Trophoblast cell (in vitro differentiated cells and primary cell): ENCODE measurements at regions not wholly inside any gene's neighbourhood (a gene's known extent, or its start where the extent isn't known, plus 50 kb on each side); places are given as distances from the start of the nearest gene placed in this dataset.

Source experiments
- DNase-seq, 2 donors: peaks; one replicate each; pipeline ENCODE4 v3.0.0-alpha.2; 2016
- H2AFZ ChIP-seq: 2 replicates; pipeline ENCODE4 v1.6.1; 2013; ENCODE audit warnings: low read length, moderate library complexity, mild to moderate bottlenecking; ENCODE audit not compliant: insufficient read depth, poor library complexity
- H2AK5ac ChIP-seq: 2 replicates; pipeline ENCODE4 v1.6.1; 2013; ENCODE audit warnings: mild to moderate bottlenecking, low read length
- H2BK120ac ChIP-seq: 2 replicates; pipeline ENCODE4 v1.6.1; 2013; ENCODE audit warnings: low read length, mild to moderate bottlenecking, moderate library complexity; ENCODE audit not compliant: insufficient read depth, poor library complexity
- H2BK12ac ChIP-seq: 2 replicates; pipeline ENCODE4 v1.6.1; 2013; ENCODE audit warnings: mild to moderate bottlenecking, low read length, moderate library complexity
- H2BK5ac ChIP-seq: 2 replicates; pipeline ENCODE4 v1.6.1; 2013; ENCODE audit warnings: low read length, low read depth, moderate library complexity, mild to moderate bottlenecking; ENCODE audit not compliant: poor library complexity
- H3K14ac ChIP-seq: 2 replicates; pipeline ENCODE4 v1.6.1; 2013; ENCODE audit warnings: mild to moderate bottlenecking, low read length
- H3K18ac ChIP-seq: 2 replicates; pipeline ENCODE4 v1.6.1; 2013; ENCODE audit warnings: mild to moderate bottlenecking, low read length
- H3K23ac ChIP-seq: 2 replicates; pipeline ENCODE4 v1.6.1; 2013; ENCODE audit warnings: low read length
- H3K27ac ChIP-seq: 2 replicates; pipeline ENCODE4 v1.5.1; 2013; ENCODE audit warnings: low read depth, mild to moderate bottlenecking, inconsistent platforms, low read length, moderate library complexity
- H3K27me3 ChIP-seq: 2 replicates; pipeline ENCODE4 v1.6.1; 2013; ENCODE audit warnings: inconsistent platforms, mild to moderate bottlenecking, low read length, moderate library complexity; ENCODE audit not compliant: insufficient read depth
- H3K36me3 ChIP-seq, 2 experiments: 1 replicate in 1 of 2; 2 replicates in 1 of 2; pipeline ENCODE4 v1.6.1; 2013; ENCODE audit warnings: low read length in 2 of 2, mild to moderate bottlenecking in 2 of 2, moderate library complexity in 1 of 2; ENCODE audit not compliant: insufficient read depth in 2 of 2, control insufficient read depth in 1 of 2
- H3K4ac ChIP-seq: 2 replicates; pipeline ENCODE4 v1.6.1; 2013; ENCODE audit warnings: low read depth, mild to moderate bottlenecking, low read length, moderate library complexity
- H3K4me1 ChIP-seq, 2 experiments: 1 replicate in 1 of 2; 2 replicates in 1 of 2; pipeline ENCODE4 v1.6.1; 2013; ENCODE audit warnings: low read length in 2 of 2, mild to moderate bottlenecking in 2 of 2, moderate library complexity in 1 of 2; ENCODE audit not compliant: insufficient read depth in 2 of 2, control insufficient read depth in 1 of 2
- H3K4me2 ChIP-seq: 2 replicates; pipeline ENCODE4 v1.6.1; 2013; ENCODE audit warnings: inconsistent platforms, mild to moderate bottlenecking, low read length, moderate library complexity
- H3K4me3 ChIP-seq: 2 replicates; pipeline ENCODE4 v1.5.1; 2013; ENCODE audit warnings: mild to moderate bottlenecking, low read depth, low read length, inconsistent platforms
- H3K79me1 ChIP-seq: one replicate; pipeline ENCODE4 v1.6.1; 2013; ENCODE audit warnings: low read length
- H3K79me2 ChIP-seq: 2 replicates; pipeline ENCODE4 v1.6.1; 2013; ENCODE audit warnings: low read length, mild to moderate bottlenecking; ENCODE audit not compliant: control insufficient read depth, insufficient read depth, poor library complexity
- H3K9ac ChIP-seq: 2 replicates; pipeline ENCODE4 v1.6.1; 2013; ENCODE audit warnings: mild to moderate bottlenecking, low read length
- H3K9me3 ChIP-seq: 2 replicates; pipeline ENCODE4 v1.6.1; 2013; ENCODE audit warnings: low read depth, mild to moderate bottlenecking, control low read depth, inconsistent platforms, low read length; ENCODE audit not compliant: insufficient read depth
- H4K12ac ChIP-seq: 2 replicates; pipeline ENCODE4 v1.6.1; 2013; ENCODE audit warnings: low read depth, mild to moderate bottlenecking, low read length, moderate library complexity
- H4K8ac ChIP-seq: 2 replicates; pipeline ENCODE4 v1.6.1; 2013; ENCODE audit warnings: low read depth, mild to moderate bottlenecking, low read length, moderate library complexity
- H4K91ac ChIP-seq: one replicate; pipeline ENCODE4 v1.6.1; 2013; ENCODE audit warnings: low read depth, mild to moderate bottlenecking, low read length, moderate library complexity
- WGBS: extraction: QIAGEN DNeasy Blood & Tissue Kit; methylation state at CpG from one replicate; pipeline ENCODE4 v1.1.7; 2013; ENCODE audit warnings: missing lambda C conversion rate; ENCODE audit not compliant: insufficient read length, insufficient coverage; ENCODE audit errors: extremely low coverage; 5-methylcytosine and 5-hydroxymethylcytosine counted together

DNA sequence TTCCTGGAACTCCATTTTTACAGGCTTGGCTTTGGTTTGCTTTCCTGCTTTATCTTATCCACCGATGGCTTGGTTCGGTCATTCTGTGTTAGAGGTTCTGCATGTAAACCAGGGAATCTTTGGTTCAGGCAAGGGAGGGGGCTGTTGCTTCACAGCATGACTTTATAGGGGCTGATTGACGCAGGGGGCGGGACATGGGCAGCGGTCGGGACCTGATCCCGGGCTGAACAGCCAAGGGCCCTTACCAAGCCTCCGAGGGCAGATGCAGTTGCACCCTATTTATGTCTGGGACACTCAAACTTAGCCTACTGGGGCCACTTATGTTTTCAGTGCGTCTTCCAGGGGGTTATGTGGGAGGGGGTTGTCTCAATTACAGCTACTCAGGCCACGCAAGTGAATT, 312.4 kb downstream of the ZNF536 start:
- Histone ChIP-seq H3K9me3 (no peaks in the 10 kb centered on the region), H4K91ac (no peak overlapping the region), H3K9ac (no peak overlapping the region), H3K27me3 (no peaks in the 10 kb centered on the region), H3K4me1 (no peaks in the 10 kb centered on the region), H4K12ac (no peak overlapping the region), H3K4ac (no peak overlapping the region), H2AK5ac (no peak overlapping the region), H2AFZ (no peak overlapping the region), H3K23ac (no peak overlapping the region), H3K27ac (no peak overlapping the region), H3K79me2 (no peaks in the 10 kb centered on the region), H2BK5ac (no peak overlapping the region), H3K79me1 (no peaks in the 10 kb centered on the region), H3K4me3 (no peak overlapping the region), H2BK12ac (no peak overlapping the region), H3K4me2 (no peak overlapping the region), H4K8ac (no peak overlapping the region), H3K36me3 (no peaks in the 10 kb centered on the region), H3K14ac (no peak overlapping the region), H2BK120ac (no peak overlapping the region), H3K18ac (no peak overlapping the region)
- no CpG with 5 or more reads among the region's 10 CpGs for WGBS
- DNase-seq = no peak

DNA sequence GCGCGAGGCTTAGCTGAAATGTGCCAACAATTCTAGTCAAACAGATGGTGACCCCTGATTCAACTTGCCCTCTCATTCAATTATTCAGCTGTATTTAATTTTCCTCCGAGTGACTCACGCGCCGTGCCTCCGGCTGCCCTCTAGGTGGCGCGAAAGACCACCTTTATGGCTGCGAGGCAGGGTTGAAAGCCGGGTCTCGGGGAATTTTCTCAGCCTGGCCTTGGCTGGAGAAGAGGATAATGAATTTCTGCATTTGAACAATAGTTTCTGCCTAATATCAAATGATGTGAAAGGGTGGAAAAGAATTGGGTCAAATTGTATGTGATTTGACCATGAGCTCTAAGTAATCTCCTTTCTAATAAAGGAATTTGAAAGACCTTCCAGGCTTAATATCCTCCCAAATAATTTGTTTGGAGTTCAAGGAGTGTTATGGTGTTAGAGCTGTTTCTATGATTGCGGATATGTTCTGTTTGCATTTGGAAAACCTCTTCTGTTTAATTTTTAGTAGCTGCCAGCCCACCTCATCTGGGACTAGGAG, 310.9 kb downstream of the ZNF536 start:
- peak; percentile 29 to 67 for DNase-seq
- H3K27me3 ChIP-seq = no peaks in the 10 kb centered on the region
- H3K4me3 ChIP-seq = no peak overlapping the region
- H3K14ac ChIP-seq = no peak overlapping the region
- H3K9me3 ChIP-seq = no peaks in the 10 kb centered on the region
- no peak overlapping the region for H2AFZ ChIP-seq
- no CpG with 5 or more reads among the region's 13 CpGs for WGBS
- H3K4ac ChIP-seq = no peak overlapping the region
- H2BK120ac ChIP-seq = no peak overlapping the region
- H3K79me2 ChIP-seq = no peaks in the 10 kb centered on the region
- no peak overlapping the region for H3K23ac ChIP-seq
- H3K18ac ChIP-seq = no peak overlapping the region
- no peak overlapping the region for H4K12ac ChIP-seq
- no peak overlapping the region for H2AK5ac ChIP-seq
- H3K4me2 ChIP-seq = no peak overlapping the region
- H4K91ac ChIP-seq = no peak overlapping the region
- no peak overlapping the region for H4K8ac ChIP-seq
- no peaks in the 10 kb centered on the region for H3K79me1 ChIP-seq
- H3K36me3 ChIP-seq = no peaks in the 10 kb centered on the region
- H2BK5ac ChIP-seq = no peak overlapping the region
- no peaks in the 10 kb centered on the region for H3K4me1 ChIP-seq
- no peak overlapping the region for H3K9ac ChIP-seq
- H2BK12ac ChIP-seq = no peak overlapping the region
- H3K27ac ChIP-seq = no peak overlapping the region

DNA sequence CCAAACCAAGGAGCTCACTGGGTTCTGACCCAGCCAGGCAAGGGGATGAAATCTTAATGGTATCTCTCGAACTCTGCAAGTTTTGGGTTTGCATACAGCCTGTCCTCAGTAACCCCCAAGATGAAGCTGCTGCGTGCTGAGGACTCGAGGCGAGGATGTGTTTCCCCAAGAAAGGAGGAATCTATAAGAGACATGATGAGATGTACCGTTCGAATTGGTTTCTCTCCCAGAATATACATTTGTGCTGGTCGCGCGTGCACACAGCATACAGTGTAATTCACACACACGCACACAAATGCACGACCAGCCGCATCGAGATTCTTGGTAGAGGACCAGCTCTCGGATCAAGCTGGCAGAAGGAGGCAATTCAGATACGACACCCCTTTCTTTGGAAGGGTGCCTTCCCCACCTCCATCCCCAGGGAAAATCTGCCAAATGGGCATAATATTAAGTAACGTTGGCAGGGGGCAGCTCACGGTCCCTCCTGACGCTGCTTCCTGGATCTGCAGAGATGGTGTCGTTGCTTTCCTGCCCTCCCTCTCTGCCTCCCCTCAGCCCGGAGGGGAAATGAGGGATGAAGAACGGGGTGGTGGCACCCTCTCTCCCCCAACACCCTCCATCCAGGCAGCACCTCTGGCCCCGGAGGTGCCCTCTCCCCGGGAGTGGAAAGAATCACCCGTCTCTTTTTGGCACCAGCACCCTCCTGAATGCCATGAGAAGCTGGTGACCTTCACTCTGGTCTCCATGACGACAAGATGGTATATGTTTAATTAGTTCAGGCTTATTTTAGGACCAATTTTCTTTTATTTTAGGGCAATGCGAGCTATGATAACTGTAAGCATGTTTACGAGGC, 310.2 kb downstream of the ZNF536 start:
- no peak overlapping the region for H2BK12ac ChIP-seq
- no peaks in the 10 kb centered on the region for H3K27me3 ChIP-seq
- H3K4me1 ChIP-seq = no peaks in the 10 kb centered on the region
- H2BK5ac ChIP-seq = no peak overlapping the region
- no peak overlapping the region for H2AK5ac ChIP-seq
- no peaks in the 10 kb centered on the region for H3K79me1 ChIP-seq
- H3K14ac ChIP-seq = no peak overlapping the region
- no peak overlapping the region for H3K4ac ChIP-seq
- no peak overlapping the region for H4K8ac ChIP-seq
- no peaks in the 10 kb centered on the region for H3K36me3 ChIP-seq
- no peak overlapping the region for H3K27ac ChIP-seq
- no peaks in the 10 kb centered on the region for H3K79me2 ChIP-seq
- H4K12ac ChIP-seq = no peak overlapping the region
- H3K4me2 ChIP-seq = no peak overlapping the region
- no peak overlapping the region for H4K91ac ChIP-seq
- H3K4me3 ChIP-seq = no peak overlapping the region
- H3K9me3 ChIP-seq = no peaks in the 10 kb centered on the region
- H2AFZ ChIP-seq = no peak overlapping the region
- no peak overlapping the region for H3K23ac ChIP-seq
- DNase-seq = no peak
- no peak overlapping the region for H2BK120ac ChIP-seq
- no peak overlapping the region for H3K9ac ChIP-seq
- WGBS = no CpG with 5 or more reads among the region's 27 CpGs
- H3K18ac ChIP-seq = no peak overlapping the region

DNA sequence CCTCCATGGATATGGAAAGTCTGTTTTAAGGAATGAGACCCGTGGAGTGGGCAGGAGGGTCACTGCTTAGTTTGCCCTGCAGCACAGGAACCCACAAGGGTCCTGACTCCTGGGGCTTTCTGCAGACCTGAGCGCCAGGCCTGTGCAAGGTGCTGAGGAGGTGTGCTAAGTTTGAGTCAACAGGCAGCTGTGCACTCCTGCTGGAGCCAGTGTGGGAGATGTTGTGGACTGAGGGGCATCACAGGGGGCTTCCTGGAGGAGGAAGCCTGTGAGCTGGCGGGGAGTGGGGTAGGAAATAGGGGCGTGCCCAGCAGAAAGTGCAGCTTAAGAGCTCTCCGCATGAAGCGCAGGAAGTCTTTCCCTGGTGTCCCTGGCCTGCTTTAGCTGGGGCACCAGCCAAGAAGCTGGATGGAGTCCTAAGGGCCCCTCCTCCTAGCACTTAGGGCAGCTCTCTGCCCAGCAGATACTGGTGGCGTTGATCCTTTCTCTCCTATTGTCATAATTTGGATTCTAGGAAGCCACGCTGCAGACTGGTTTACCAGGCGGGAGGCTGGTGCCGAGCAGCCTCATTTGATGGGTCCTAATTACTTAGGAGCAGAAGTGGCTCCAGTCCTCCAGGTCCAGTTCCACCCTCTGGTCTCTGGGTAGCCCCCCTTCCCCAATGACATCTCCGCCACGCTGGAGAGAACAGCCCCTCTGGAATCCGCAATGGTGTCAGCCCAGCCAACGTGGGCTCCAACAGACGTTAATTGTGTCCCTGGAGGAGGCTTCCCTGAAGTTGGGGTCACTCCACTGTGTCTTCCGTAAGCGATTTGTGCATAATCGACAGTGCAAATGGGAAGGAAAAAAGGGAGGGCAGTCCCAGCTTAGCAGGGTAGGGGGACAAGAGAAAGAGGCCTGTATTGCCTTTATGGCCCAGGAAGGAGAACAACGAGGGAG, 309.2 kb downstream of the ZNF536 start:
- no peak overlapping the region for H2BK12ac ChIP-seq
- H3K27me3 ChIP-seq = no peaks in the 10 kb centered on the region
- no peaks in the 10 kb centered on the region for H3K79me1 ChIP-seq
- no peak overlapping the region for H3K4ac ChIP-seq
- no peak overlapping the region for H4K8ac ChIP-seq
- H2BK5ac ChIP-seq = no peak overlapping the region
- no peak overlapping the region for H2AFZ ChIP-seq
- no peak overlapping the region for H2BK120ac ChIP-seq
- no peak overlapping the region for H2AK5ac ChIP-seq
- no peaks in the 10 kb centered on the region for H3K9me3 ChIP-seq
- no peak overlapping the region for H3K4me2 ChIP-seq
- DNase-seq = no peak
- no peak overlapping the region for H4K12ac ChIP-seq
- peak overlapping the region; percentile 54 for H3K9ac ChIP-seq
- H3K14ac ChIP-seq = no peak overlapping the region
- H3K23ac ChIP-seq = no peak overlapping the region
- no peaks in the 10 kb centered on the region for H3K4me1 ChIP-seq
- H4K91ac ChIP-seq = no peak overlapping the region
- H3K18ac ChIP-seq = no peak overlapping the region
- no CpG with 5 or more reads among the region's 19 CpGs for WGBS
- H3K27ac ChIP-seq = no peak overlapping the region
- no peaks in the 10 kb centered on the region for H3K79me2 ChIP-seq
- no peaks in the 10 kb centered on the region for H3K36me3 ChIP-seq
- H3K4me3 ChIP-seq = no peak overlapping the region
